Neuron (in vitro differentiated cells): ENCODE measurements at regions not wholly inside any gene's neighbourhood (a gene's known extent, or its start where the extent isn't known, plus 50 kb on each side); places are given as distances from the start of the nearest gene placed in this dataset.

Experiments
- H2AFZ ChIP-seq: one replicate; pipeline ENCODE4 v1.6.1; 2013; ENCODE audit warnings: low read depth, mild to moderate bottlenecking, inconsistent platforms, low read length, moderate library complexity
- H3K27me3 ChIP-seq: one replicate; pipeline ENCODE4 v1.6.1; 2013; ENCODE audit warnings: low read length; ENCODE audit not compliant: insufficient read depth
- H3K36me3 ChIP-seq: one replicate; pipeline ENCODE4 v1.6.1; 2013; ENCODE audit warnings: low read length; ENCODE audit not compliant: insufficient read depth
- H3K4me1 ChIP-seq: one replicate; pipeline ENCODE4 v1.6.1; 2013; ENCODE audit warnings: low read length; ENCODE audit not compliant: insufficient read depth
- H3K4me3 ChIP-seq: 2 replicates; pipeline ENCODE4 v1.5.1; 2013; ENCODE audit warnings: mild to moderate bottlenecking, low read length, moderate library complexity
- H3K9me3 ChIP-seq: one replicate; pipeline ENCODE4 v1.6.1; 2013; ENCODE audit warnings: low read length

DNA sequence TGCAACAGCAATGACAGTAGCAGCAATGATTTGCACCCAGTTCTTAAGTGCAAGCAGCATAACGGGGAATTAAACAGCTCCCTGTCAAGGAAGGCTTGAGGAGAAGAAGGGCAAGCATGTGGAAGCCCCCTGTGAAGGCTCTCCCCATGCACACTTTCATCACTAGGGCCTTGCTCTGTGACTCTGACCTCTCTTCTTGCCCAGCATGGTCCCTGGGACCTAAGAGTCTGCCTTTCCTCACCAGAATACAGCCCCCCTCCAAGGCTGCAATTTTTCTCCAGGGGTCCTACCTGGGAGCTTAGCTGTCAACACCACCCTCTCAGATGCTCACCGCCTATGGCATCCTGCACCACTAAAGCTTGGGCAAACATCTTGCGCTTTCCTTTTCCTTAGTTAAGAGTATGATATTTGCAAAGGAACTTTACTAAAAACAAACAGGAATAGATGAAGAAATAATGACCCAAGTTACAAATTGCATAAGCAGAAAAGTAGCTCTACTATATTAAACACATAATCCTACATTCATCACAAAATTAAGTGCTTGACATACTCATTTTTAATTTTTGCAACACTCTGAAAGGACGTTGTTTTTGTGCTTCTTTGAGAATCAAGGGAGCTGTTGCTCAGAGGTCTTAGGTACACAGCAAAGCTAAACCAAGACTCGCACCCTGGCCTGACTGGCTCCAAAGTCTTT, 187.6 kb downstream of the ADAMTS15 start:
- no peak overlapping the region for H3K4me3 ChIP-seq
- no peaks in the 10 kb centered on the region for H3K36me3 ChIP-seq
- no peak overlapping the region for H2AFZ ChIP-seq
- no peaks in the 10 kb centered on the region for H3K9me3 ChIP-seq
- no peaks in the 10 kb centered on the region for H3K27me3 ChIP-seq
- no peaks in the 10 kb centered on the region for H3K4me1 ChIP-seq

DNA sequence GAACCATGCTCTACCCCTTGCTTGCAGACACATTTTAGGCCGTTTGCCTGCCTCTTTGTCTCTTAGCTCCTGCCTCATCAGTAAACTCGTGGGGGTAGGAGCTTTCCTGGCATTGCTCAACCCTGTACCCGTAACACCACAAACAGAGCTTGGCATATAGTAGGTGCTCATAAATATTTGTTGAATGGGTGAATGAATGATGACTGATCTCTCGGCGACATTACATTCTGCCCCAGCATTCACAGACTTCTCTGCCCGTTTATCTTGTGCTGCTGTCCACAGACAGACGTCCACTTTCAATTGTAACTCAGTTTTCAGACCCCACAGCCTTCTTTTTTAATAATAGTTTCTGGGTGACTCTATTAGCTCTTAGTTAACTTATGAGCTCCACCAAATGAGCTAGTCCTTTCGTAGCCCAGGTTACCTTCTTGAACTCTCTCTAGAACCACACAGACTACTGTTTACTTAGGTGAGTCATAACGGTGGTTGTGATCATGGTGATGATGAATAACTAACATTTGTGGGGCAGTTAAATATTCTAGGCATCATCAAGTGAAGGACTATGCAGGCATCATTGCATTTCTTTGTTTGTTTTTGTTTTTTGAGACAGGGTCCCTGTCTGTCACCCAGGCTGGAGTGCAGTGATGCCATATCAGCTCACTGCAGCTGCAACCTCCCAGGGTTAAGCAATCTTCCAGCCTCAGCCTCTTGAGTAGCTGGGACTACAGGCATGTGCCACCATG, 188.4 kb downstream of the ADAMTS15 start:
- H3K27me3 ChIP-seq = no peaks in the 10 kb centered on the region
- no peak overlapping the region for H3K4me3 ChIP-seq
- no peaks in the 10 kb centered on the region for H3K9me3 ChIP-seq
- H3K4me1 ChIP-seq = no peaks in the 10 kb centered on the region
- H2AFZ ChIP-seq = no peak overlapping the region
- no peaks in the 10 kb centered on the region for H3K36me3 ChIP-seq

DNA sequence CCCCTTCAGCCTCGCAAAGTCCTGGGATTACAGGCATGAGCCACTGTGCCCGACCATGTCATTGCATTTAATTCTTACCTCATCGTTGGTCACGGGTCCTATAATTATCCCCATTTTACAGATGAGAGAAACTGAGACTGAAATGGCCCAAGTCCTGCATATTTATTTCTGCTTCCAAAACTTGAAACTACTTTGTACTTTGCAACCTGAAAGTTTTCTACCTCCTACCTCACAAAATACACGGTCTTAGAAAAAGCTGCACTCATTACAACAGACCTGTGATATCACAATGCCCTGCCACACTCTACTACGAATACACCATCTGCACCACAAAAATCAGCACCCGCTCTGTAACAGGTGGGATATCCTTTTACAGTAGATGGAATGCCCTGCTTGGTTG, 189.1 kb downstream of the ADAMTS15 start:
- H2AFZ ChIP-seq = no peak overlapping the region
- no peak overlapping the region for H3K4me3 ChIP-seq
- H3K27me3 ChIP-seq = no peaks in the 10 kb centered on the region
- H3K9me3 ChIP-seq = no peaks in the 10 kb centered on the region
- no peaks in the 10 kb centered on the region for H3K36me3 ChIP-seq
- H3K4me1 ChIP-seq = no peaks in the 10 kb centered on the region

DNA sequence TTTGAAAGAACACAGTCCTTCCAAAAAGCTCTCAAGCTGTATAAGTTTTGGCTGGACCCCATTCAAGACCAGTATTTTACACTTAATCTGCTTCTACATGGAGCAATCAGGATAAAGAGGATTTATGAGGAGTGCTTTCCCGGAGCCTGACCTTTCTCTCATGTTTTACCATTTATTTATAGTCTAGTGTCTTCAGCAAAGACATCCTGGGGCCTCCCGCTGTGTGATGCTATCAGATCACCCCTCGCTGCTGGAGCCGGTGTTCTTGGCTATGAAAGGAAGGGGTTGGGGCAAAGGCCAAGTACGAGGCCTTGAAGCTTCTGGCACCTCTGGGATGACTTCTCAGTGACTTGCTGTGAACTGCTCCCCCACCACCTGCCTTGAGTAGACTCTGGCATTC, 189.6 kb downstream of the ADAMTS15 start:
- no peak overlapping the region for H3K4me3 ChIP-seq
- no peaks in the 10 kb centered on the region for H3K4me1 ChIP-seq
- no peak overlapping the region for H2AFZ ChIP-seq
- no peaks in the 10 kb centered on the region for H3K36me3 ChIP-seq
- H3K27me3 ChIP-seq = no peaks in the 10 kb centered on the region
- H3K9me3 ChIP-seq = no peaks in the 10 kb centered on the region

DNA sequence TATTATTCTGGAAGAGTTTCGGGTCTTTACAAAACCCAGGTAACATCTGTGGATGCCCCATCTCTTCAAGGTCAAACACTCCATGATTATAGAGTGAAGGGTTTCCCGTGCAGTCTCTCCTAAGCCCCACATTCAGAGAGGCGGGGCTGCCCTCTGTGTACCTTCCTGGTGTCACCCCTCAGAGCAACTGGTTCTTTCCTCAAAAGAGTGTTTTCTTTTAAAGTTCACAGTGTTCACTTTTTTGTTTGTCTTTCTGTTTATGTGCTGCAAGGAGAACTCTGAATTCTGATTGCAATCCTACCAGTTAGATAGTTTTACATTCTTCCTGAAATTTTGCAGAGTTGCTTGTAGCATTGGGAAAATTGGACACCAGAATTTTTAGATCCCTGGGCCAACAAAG, 190.2 kb downstream of the ADAMTS15 start:
- Histone ChIP-seq H3K9me3 (no peaks in the 10 kb centered on the region), H3K4me3 (no peak overlapping the region), H3K27me3 (no peaks in the 10 kb centered on the region), H3K36me3 (no peaks in the 10 kb centered on the region), H2AFZ (no peak overlapping the region), H3K4me1 (no peaks in the 10 kb centered on the region)

DNA sequence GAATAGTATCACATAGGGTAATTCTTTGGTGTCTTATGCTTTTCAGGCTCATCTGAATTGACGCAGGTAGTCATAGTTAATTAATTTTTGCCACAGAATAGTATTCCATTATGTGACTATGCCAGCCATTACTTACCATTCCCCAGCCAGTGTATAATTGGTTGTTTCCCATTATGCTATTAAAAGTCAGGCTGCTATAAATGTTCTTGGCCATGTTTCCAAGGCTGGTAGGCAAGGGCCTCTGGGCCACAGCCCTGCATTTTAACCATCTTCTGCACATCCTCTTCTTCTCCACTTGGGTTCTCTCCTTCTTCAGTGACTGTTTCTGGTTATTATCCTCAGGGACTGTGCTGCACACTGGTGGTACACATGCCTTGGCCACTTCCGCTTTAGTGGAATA, 190.9 kb downstream of the ADAMTS15 start:
- H3K4me3 ChIP-seq = no peak overlapping the region
- no peak overlapping the region for H2AFZ ChIP-seq
- H3K36me3 ChIP-seq = no peaks in the 10 kb centered on the region
- H3K9me3 ChIP-seq = no peaks in the 10 kb centered on the region
- no peaks in the 10 kb centered on the region for H3K27me3 ChIP-seq
- peaks cover 3% of the 10 kb centered on the region for H3K4me1 ChIP-seq

DNA sequence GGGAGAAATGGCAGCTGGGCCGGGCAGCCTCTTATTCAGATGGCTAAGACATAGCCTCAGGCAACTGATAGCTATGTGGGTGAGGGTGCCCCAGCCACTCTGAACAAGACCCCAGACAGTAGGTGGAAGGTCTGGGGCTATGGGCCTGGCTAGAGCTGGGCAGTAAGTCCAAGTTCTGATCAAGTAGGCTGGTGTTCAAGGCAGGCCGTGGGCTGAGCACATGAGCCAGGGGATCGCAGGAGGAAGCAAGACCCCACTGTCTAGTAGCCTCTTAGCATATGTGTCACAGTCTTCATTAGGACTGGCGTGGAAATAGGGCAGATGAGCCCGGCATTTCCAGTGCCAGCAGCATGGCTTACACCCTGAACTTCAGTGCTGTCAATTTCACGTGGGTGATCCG, 192.1 kb downstream of the ADAMTS15 start:
- H3K4me1 ChIP-seq = peaks cover 5% of the 10 kb centered on the region
- no peaks in the 10 kb centered on the region for H3K36me3 ChIP-seq
- H3K9me3 ChIP-seq = no peaks in the 10 kb centered on the region
- H3K4me3 ChIP-seq = no peak overlapping the region
- H3K27me3 ChIP-seq = no peaks in the 10 kb centered on the region
- H2AFZ ChIP-seq = no peak overlapping the region

DNA sequence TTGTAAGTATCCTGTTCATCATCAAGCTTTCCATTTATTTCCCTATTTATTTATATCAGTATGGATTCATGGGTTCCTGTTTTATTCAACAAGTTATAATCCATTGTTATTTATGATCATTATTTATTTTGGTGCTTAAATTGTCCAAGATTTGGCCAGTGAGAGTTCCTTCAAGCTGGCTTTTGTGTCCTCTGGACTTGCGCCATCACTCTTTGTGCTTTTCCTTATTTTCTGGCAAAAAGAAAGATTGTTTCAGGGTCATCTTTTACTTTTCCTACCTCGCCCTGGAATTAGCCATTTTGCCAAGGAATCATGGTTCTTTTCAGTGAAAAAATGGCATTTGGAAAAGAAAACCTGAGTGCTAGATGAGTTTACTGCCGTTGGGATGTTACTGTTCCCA, 193.4 kb downstream of the ADAMTS15 start:
- H3K27me3 ChIP-seq = no peaks in the 10 kb centered on the region
- H2AFZ ChIP-seq = no peak overlapping the region
- H3K9me3 ChIP-seq = no peaks in the 10 kb centered on the region
- H3K4me1 ChIP-seq = peaks cover 5% of the 10 kb centered on the region
- no peak overlapping the region for H3K4me3 ChIP-seq
- no peaks in the 10 kb centered on the region for H3K36me3 ChIP-seq

DNA sequence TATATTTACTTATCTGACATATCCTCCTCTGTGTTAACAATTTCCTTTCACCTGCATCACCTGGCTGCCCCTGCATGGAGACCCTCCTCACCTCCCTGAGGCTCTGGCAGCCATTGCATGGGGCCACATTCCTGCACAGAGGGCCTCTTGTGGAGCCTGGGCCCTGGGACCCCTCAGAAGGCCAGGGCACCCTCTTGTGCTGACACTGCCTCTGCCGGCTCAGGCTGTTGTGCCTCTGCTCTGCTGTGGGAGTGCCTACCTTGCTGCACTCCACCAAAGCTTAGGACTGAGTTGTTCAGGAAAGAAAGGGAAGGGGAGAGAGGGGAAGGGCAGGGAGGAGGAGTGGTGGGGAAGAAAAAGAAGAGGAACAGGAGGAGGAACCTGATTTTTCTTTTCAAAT, 194.5 kb downstream of the ADAMTS15 start:
- Histone ChIP-seq H3K36me3 (no peaks in the 10 kb centered on the region), H3K4me1 (peaks cover 5% of the 10 kb centered on the region), H3K9me3 (no peaks in the 10 kb centered on the region), H3K27me3 (no peaks in the 10 kb centered on the region), H3K4me3 (no peak overlapping the region), H2AFZ (no peak overlapping the region)

DNA sequence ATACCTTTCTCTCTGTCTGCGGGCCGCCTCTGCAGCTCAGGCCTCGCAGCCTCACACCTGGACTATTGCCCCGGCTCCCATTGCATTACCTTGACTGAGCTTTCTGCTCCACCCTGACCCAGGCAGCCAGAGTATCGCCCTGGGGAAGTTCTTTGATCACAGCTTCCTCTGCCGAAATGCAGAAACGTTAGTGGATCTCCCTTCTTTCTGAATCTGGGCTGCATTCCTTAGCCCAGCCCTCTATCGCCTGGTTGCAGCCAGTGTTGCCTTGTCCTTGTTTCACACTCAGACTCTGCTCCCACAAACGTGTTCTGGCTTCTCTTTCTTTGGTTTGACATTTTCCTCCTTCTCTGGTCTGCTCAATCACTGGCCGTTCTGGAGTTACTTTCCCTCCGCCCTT, 195.7 kb downstream of the ADAMTS15 start:
- Histone ChIP-seq H3K36me3 (no peaks in the 10 kb centered on the region), H3K4me3 (no peak overlapping the region), H3K9me3 (no peaks in the 10 kb centered on the region), H2AFZ (no peak overlapping the region), H3K27me3 (no peaks in the 10 kb centered on the region), H3K4me1 (peaks cover 5% of the 10 kb centered on the region)

DNA sequence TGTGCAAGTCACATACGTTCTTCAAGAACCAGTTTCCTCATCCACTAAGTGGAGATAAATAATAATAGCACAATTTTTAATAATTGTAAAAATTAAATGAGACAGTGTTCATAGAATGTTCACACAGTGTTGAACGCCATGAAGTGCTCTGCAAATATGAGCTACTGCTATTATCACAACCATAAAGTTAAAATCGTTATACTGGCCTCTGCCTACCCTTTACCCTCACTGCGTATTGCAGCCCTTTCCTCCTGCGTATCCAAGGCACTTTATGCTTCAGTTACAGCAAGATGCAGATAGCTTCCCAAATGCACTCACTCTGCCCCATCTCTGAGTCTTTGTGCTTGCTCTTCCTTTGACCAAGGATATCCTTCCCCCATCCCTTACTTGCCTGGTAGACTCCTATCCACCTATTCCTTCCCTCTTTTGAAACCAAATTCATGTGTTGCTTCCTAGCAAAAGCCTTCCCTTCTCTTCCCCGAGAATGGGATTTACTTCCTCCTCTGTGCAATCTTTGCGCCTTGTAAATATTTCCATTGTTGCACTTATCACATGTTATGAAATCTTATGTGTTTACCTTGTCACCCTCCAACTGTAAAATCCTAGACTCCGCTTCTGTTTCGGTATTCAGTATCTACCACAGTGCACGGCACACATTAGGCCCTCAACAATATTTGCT, 196.9 kb downstream of the ADAMTS15 start:
- Histone ChIP-seq H2AFZ (no peak overlapping the region), H3K9me3 (no peaks in the 10 kb centered on the region), H3K4me1 (peaks cover 5% of the 10 kb centered on the region), H3K27me3 (no peaks in the 10 kb centered on the region), H3K4me3 (no peak overlapping the region), H3K36me3 (no peaks in the 10 kb centered on the region)

DNA sequence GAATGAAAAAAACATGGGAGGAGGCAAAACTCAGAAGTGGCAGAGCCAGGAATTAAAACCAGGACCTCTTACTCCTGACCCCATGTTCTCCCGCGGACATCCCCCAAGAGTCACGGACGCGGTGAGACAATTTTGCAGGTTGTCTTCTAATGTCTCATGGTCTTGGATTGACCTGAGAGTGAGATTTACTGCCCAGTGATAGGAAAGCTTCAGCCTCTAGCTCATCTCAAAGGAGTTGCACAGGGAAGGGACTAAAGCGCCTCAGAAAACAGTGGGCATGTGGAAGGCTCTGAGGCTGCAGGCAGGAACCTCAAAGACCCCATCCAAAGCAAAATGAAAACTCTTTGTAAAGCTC, 197.4 kb downstream of the ADAMTS15 start:
- no peaks in the 10 kb centered on the region for H3K36me3 ChIP-seq
- peaks cover 5% of the 10 kb centered on the region for H3K4me1 ChIP-seq
- no peak overlapping the region for H3K4me3 ChIP-seq
- no peaks in the 10 kb centered on the region for H3K27me3 ChIP-seq
- H3K9me3 ChIP-seq = no peaks in the 10 kb centered on the region
- no peak overlapping the region for H2AFZ ChIP-seq

DNA sequence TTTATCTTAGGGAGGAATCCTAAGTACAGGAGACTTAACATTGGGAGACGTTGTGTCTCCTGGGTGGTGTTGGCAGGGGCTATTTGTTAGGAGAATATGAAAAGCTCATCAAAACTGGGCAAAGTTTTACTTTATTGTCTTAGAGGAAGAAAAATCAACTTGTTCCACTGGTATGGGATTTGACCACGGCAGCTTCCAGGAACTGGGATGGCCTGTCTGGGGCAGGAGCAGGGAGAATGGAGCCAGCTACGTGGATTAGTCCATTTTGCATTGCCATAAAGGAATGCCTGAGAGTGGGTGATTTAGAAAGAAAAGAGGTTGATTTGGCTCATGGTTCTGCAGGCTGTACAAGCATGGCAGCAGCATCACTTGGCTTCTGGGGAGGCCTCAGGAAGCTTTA, 198.4 kb downstream of the ADAMTS15 start:
- Histone ChIP-seq H3K4me1 (peaks cover 5% of the 10 kb centered on the region), H2AFZ (no peak overlapping the region), H3K9me3 (no peaks in the 10 kb centered on the region), H3K4me3 (no peak overlapping the region), H3K36me3 (no peaks in the 10 kb centered on the region), H3K27me3 (no peaks in the 10 kb centered on the region)
